Panc1 (cell line): ENCODE measurements at regions not wholly inside any gene's neighbourhood (a gene's known extent, or its start where the extent isn't known, plus 50 kb on each side); places are given as distances from the start of the nearest gene placed in this dataset.
"Not testable (repeated sequence)": the region's sequence is repeated elsewhere in the genome, so short reads cannot be mapped to it uniquely, and the experiment has no call there.

Experiments
- CTCF ChIP-seq: fragments of 450-650 bp; IDR thresholded peaks from 2 replicates; pipeline ENCODE4 v1.5.1; 2017; ENCODE audit warnings: mild to moderate bottlenecking
- POLR2AphosphoS5 ChIP-seq: IDR thresholded peaks from 2 replicates; pipeline ENCODE4 v1.6.1; 2012; ENCODE audit warnings: mild to moderate bottlenecking, low read depth, low read length, moderate library complexity
- REST ChIP-seq, 2 experiments: IDR thresholded peaks; 2 replicates each; pipeline ENCODE4 v1.6.1; 2011 to 2012; ENCODE audit warnings: low read depth in 2 of 2, control low read depth in 1 of 2, low read length in 1 of 2, mild to moderate bottlenecking in 1 of 2, moderate library complexity in 1 of 2; ENCODE audit not compliant: insufficient read depth in 1 of 2
- SIN3A ChIP-seq: IDR thresholded peaks from 2 replicates; pipeline ENCODE4 v1.6.1; 2012; ENCODE audit warnings: low read depth, mild to moderate bottlenecking, low read length, moderate library complexity, borderline replicate concordance; ENCODE audit not compliant: insufficient read depth
- TCF7L2 ChIP-seq: IDR thresholded peaks from 2 replicates; pipeline ENCODE4 v1.6.1; 2011; ENCODE audit warnings: mild to moderate bottlenecking, low read depth, low read length, inconsistent platforms

- TF ChIP-seq CTCF; POLR2AphosphoS5; TCF7L2; REST (IDR thresholded peaks at IDR 0.05; ENCODE audit: insufficient read depth in 1 of 2, low read depth in 2 of 2, low read length in 1 of 2); SIN3A: not testable (repeated sequence)
These were observed 347.7 kb upstream of the TMEFF2 start for GRCh38 chr2:192542148-192543066.
